B cell (primary cell): ENCODE measurements at regions not wholly inside any gene's neighbourhood (a gene's known extent, or its start where the extent isn't known, plus 50 kb on each side); places are given as distances from the start of the nearest gene placed in this dataset.

Experiments used
- ATAC-seq: fragments of 200-7000 bp; cut with Tn5 transposase; one replicate; pipeline ENCODE4 v1.10.0; 2021; ENCODE audit warnings: low read depth, mild to moderate bottlenecking, moderate number of reproducible peaks, moderate library complexity
- CTCF ChIA-PET: fragments of 350-600 bp; sonication (Branson Sonifier 250); formaldehyde crosslinking; loops from one replicate; lab custom pipeline; 2021; ENCODE audit warnings: antibody characterized with exemption, inconsistent platforms; lab: Charles Lee
- POLR2A ChIA-PET: fragments of 350-600 bp; sonication (Branson Sonifier 250); formaldehyde crosslinking; loops from one replicate; lab custom pipeline; 2021; ENCODE audit warnings: antibody characterized with exemption; lab: Charles Lee
- DNase-seq: peaks from one replicate; pipeline ENCODE4 v3.0.0; 2013
- H2AFZ ChIP-seq: 2 replicates; pipeline ENCODE4 v1.6.1; 2012; ENCODE audit warnings: mild to moderate bottlenecking, low read depth, low read length; ENCODE audit not compliant: insufficient read depth, poor library complexity, severe bottlenecking
- H3K27ac ChIP-seq, 2 donors: 1 replicate in 1 of 2; 2 replicates in 1 of 2; pipeline ENCODE4 v1.5.1; 2012 to 2013; ENCODE audit warnings: low read length in 2 of 2, mild to moderate bottlenecking in 2 of 2, moderate library complexity in 1 of 2
- H3K27me3 ChIP-seq, 4 experiments: fragments of 200-600 bp in 1 of 4; sonication (generic) in 1 of 4; replicated peaks in 1 of 4; 1 replicate in 2 of 4; 2 replicates in 2 of 4; pipeline versions ENCODE4 v1.6.1 to v1.7.0; 2013 to 2016; ENCODE audit warnings: low read length in 3 of 4, mild to moderate bottlenecking in 2 of 4, mixed read lengths in 1 of 4, moderate library complexity in 1 of 4; ENCODE audit not compliant: insufficient read depth in 4 of 4, control insufficient read depth in 3 of 4; ENCODE audit errors: control extremely low read depth in 1 of 4
- H3K36me3 ChIP-seq, 2 experiments: replicated peaks in 1 of 2; 1 replicate in 1 of 2; 2 replicates in 1 of 2; pipeline versions ENCODE4 v1.6.1 to v1.7.1; 2013; ENCODE audit warnings: low read length in 1 of 2; ENCODE audit not compliant: insufficient read depth in 2 of 2, control insufficient read depth in 1 of 2; ENCODE audit errors: control extremely low read depth in 1 of 2, extremely low read depth in 1 of 2
- H3K4me1 ChIP-seq, 2 donors: fragments of 200-600 bp in 1 of 2; sonication (generic) in 1 of 2; 1 replicate in 1 of 2; 2 replicates in 1 of 2; pipeline versions ENCODE4 v1.5.1 to v1.6.1; 2013 to 2017; ENCODE audit warnings: low read length in 2 of 2; ENCODE audit not compliant: control insufficient read depth in 2 of 2, insufficient read depth in 2 of 2
- H3K4me2 ChIP-seq: replicated peaks from 2 replicates; pipeline ENCODE3; 2012; ENCODE audit warnings: mild to moderate bottlenecking, low read depth, low read length; ENCODE audit not compliant: poor library complexity, severe bottlenecking
- H3K4me3 ChIP-seq, 5 experiments: fragments of 200-600 bp in 1 of 5; sonication (generic) in 1 of 5; 1 replicate in 3 of 5; 2 replicates in 2 of 5; pipeline versions ENCODE4 v1.5.1 to v1.7.0; 2011 to 2016; ENCODE audit warnings: low read length in 4 of 5, mild to moderate bottlenecking in 4 of 5, low read depth in 2 of 5, control low read depth in 1 of 5, moderate library complexity in 1 of 5; ENCODE audit not compliant: insufficient read depth in 1 of 5; ENCODE audit errors: control extremely low read depth in 1 of 5, extremely low read depth in 1 of 5
- H3K79me2 ChIP-seq: fragments of 200-600 bp; sonication (generic); one replicate; pipeline ENCODE4 v1.6.0; 2016; ENCODE audit warnings: low read length; ENCODE audit not compliant: control insufficient read depth, insufficient read depth
- H3K9ac ChIP-seq: fragments of 200-600 bp; sonication (generic); 2 replicates; pipeline ENCODE4 v1.6.1; 2017; ENCODE audit warnings: mild to moderate bottlenecking, low read length, moderate library complexity
- H3K9me3 ChIP-seq, 3 donors: one replicate each; pipeline versions ENCODE4 v1.6.1 to v1.7.1; 2013; ENCODE audit warnings: low read length in 2 of 3; ENCODE audit not compliant: control insufficient read depth in 2 of 3, insufficient read depth in 1 of 3; ENCODE audit errors: control extremely low read depth in 1 of 3
- H4K20me1 ChIP-seq: 2 replicates; pipeline ENCODE4 v1.6.0; 2012; ENCODE audit warnings: mild to moderate bottlenecking, low read length; ENCODE audit not compliant: insufficient read depth, control insufficient read depth, poor library complexity, severe bottlenecking
- H3K27ac Mint-ChIP-seq: one replicate; pipeline ENCODE4 v1.8.0; 2021; ENCODE audit warnings: mixed read lengths
- H3K27me3 Mint-ChIP-seq: one replicate; pipeline ENCODE4 v1.8.0; 2021; ENCODE audit warnings: mixed read lengths
- H3K4me1 Mint-ChIP-seq: one replicate; pipeline ENCODE4 v1.8.0; 2021; ENCODE audit warnings: mixed read lengths
- H3K4me3 Mint-ChIP-seq: one replicate; pipeline ENCODE4 v1.8.0; 2021; ENCODE audit warnings: mixed read lengths
- H3K9me3 Mint-ChIP-seq: one replicate; pipeline ENCODE4 v1.8.0; 2022; ENCODE audit warnings: mixed read lengths; ENCODE audit not compliant: insufficient read depth
- EZH2 ChIP-seq: IDR thresholded peaks from 2 replicates; pipeline ENCODE4 v1.6.1; 2012; ENCODE audit warnings: borderline replicate concordance, low read depth, mild to moderate bottlenecking, moderate library complexity, low read length; ENCODE audit not compliant: insufficient read depth, poor library complexity, severe bottlenecking
- WGBS: methylation state at CpG from one replicate; pipeline ENCODE4 v1.1.5; 2013; ENCODE audit warnings: missing lambda C conversion rate; ENCODE audit not compliant: insufficient coverage; 5-methylcytosine and 5-hydroxymethylcytosine counted together
- intact Hi-C: fragments of 100-400 bp; cut with micrococcal nuclease; formaldehyde crosslinking; loops from one replicate; pipeline ENCODE4 v1.10.0; 2022
- TF ChIP-seq, protein P1 (sequence below): fragments of 200-600 bp; IDR thresholded peaks from one replicate; pipeline ENCODE4 v1.8.0; 2022; ENCODE audit warnings: antibody characterized with exemption, mild to moderate bottlenecking

DNA sequence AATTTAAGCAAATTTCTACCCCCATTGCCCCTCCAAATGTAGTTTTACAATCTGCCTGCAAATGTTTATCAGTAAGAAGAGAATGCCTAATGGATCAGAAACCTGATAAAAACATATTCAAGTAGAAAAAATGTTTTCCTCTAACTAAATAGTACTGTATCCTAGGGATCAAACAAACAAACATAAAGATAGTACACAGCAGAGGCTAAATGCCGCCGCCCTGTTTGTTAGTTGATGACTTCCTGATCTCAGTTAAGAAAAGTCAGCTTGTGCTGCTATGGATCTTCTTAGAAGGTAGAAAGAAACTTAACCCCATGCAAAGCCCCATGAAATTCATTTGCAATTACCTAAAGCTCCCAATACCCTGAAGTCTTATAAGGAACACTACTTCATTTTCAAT lies 387.3 kb upstream of the THBS1 start:
- Histone ChIP-seq H3K4me3 (no peak overlapping the region), H3K36me3 (no peaks in the 10 kb centered on the region), H2AFZ (no peak overlapping the region), H3K9ac (no peak overlapping the region), H4K20me1 (no peaks in the 10 kb centered on the region), H3K4me2 (no peak overlapping the region), H3K79me2 (no peaks in the 10 kb centered on the region), H3K27ac (no peak overlapping the region), H3K4me1 (no peaks in the 10 kb centered on the region), H3K27me3 (no peaks in the 10 kb centered on the region), H3K9me3 (no peaks in the 10 kb centered on the region)
- Mint-ChIP-seq H3K4me1 (no peaks in the 10 kb centered on the region), H3K27me3 (no peaks in the 10 kb centered on the region), H3K27ac (no peak overlapping the region), H3K9me3 (no peaks in the 10 kb centered on the region), H3K4me3 (no peak overlapping the region)
- no peak for ATAC-seq
- POLR2A ChIA-PET, result no interaction called here
- intact Hi-C loops, result no loop called here
- no peak for TF ChIP-seq EZH2
- DNase-seq, result no peak
- WGBS, result no CpG with 5 or more reads among the region's 2 CpGs
- CTCF ChIA-PET, result no interaction called here

DNA sequence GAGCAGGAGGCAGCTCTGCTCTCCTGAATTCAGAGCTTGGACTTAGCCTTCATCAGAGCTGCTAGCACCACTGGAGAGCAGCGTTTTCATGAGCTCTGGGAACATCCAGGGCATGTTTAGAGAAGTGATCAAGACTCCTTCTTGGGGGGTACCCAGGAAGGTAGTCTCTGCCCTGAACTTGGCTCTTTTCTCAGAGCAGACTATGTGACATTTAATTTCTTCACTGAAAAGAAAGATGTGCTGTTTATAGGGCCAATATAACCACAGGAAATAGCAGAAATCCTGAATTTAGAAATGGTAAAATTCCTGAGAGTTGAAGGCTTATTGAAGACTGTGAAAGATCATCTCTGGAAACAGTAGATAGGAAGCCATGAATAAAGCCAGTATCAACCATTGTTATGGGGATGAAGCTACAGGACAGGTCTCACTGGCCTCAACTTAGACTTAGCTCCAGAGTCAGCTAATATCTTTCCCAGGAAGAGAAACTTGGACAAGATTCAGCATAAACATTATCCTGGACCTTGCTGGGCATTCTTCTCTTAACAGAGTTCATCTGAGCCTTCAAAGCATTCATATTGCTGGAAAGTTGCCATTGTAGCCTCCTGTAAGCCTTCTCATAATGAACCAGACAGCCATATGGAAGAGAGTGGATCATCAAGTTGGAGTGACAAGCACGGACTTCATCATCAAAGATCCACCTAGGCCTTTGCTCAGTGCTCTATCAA lies 386.6 kb upstream of the THBS1 start:
- H3K9me3 ChIP-seq, result no peaks in the 10 kb centered on the region
- intact Hi-C loops, result no loop called here
- no peak overlapping the region for H3K4me2 ChIP-seq
- ChIA-PET POLR2A (no interaction called here), CTCF (no interaction called here)
- no peaks in the 10 kb centered on the region for H3K79me2 ChIP-seq
- no peaks in the 10 kb centered on the region for H4K20me1 ChIP-seq
- no peaks in the 10 kb centered on the region for H3K36me3 ChIP-seq
- Mint-ChIP-seq H3K4me3 (no peak overlapping the region), H3K27ac (no peak overlapping the region), H3K9me3 (no peaks in the 10 kb centered on the region), H3K4me1 (no peaks in the 10 kb centered on the region), H3K27me3 (no peaks in the 10 kb centered on the region)
- H2AFZ ChIP-seq, result no peak overlapping the region
- ATAC-seq, result no peak
- no peak overlapping the region for H3K4me3 ChIP-seq
- no peak for TF ChIP-seq EZH2
- TF ChIP-seq, protein P1, sequence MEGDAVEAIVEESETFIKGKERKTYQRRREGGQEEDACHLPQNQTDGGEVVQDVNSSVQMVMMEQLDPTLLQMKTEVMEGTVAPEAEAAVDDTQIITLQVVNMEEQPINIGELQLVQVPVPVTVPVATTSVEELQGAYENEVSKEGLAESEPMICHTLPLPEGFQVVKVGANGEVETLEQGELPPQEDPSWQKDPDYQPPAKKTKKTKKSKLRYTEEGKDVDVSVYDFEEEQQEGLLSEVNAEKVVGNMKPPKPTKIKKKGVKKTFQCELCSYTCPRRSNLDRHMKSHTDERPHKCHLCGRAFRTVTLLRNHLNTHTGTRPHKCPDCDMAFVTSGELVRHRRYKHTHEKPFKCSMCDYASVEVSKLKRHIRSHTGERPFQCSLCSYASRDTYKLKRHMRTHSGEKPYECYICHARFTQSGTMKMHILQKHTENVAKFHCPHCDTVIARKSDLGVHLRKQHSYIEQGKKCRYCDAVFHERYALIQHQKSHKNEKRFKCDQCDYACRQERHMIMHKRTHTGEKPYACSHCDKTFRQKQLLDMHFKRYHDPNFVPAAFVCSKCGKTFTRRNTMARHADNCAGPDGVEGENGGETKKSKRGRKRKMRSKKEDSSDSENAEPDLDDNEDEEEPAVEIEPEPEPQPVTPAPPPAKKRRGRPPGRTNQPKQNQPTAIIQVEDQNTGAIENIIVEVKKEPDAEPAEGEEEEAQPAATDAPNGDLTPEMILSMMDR, result no peak
- no peak overlapping the region for H3K9ac ChIP-seq
- no peak overlapping the region for H3K27ac ChIP-seq
- no peak for DNase-seq
- H3K27me3 ChIP-seq, result no peaks in the 10 kb centered on the region
- WGBS, result 71% methylated on average over 2 of the region's 2 CpGs
- H3K4me1 ChIP-seq, result no peaks in the 10 kb centered on the region
